ENCODE measurements at regions not wholly inside any gene's neighbourhood (a gene's known extent, or its start where the extent isn't known, plus 50 kb on each side); places are given as distances from the start of the nearest gene placed in this dataset.

- TF ChIP-seq CTCF (IDR thresholded peaks at IDR 0.05; ENCODE audit: poor library complexity) (no peak), EZH2phosphoT487 (IDR thresholded peaks at IDR 0.05; ENCODE audit: low read depth, severe bottlenecking, unreplicated experiment) (no peak), EZH2 (IDR thresholded peaks at IDR 0.05; ENCODE audit: borderline replicate concordance) (no peak)
These were observed 64.7 kb upstream of the RPL34 start for GRCh38 chr4:108555701-108556100.
